Transverse colon (tissue), 4 donors: ENCODE measurements at regions not wholly inside any gene's neighbourhood (a gene's known extent, or its start where the extent isn't known, plus 50 kb on each side); places are given as distances from the start of the nearest gene placed in this dataset.
"Not testable (repeated sequence)": the region's sequence is repeated elsewhere in the genome, so short reads cannot be mapped to it uniquely, and the experiment has no call there.

Experiments
- DNase-seq: peaks from one replicate; pipeline ENCODE4 v3.0.0-alpha.2; 2019
- H3K27ac ChIP-seq, 4 donors: fragments of 200-600 bp; sonication (generic); 2 replicates each; pipeline ENCODE4 v1.5.1; 2016 to 2018; ENCODE audit warnings: inconsistent platforms in 4 of 4
- H3K27me3 ChIP-seq: fragments of 200-600 bp; sonication (generic); 2 replicates; pipeline ENCODE4 v1.5.1; 2017; ENCODE audit warnings: inconsistent platforms
- H3K36me3 ChIP-seq, 4 donors: fragments of 200-600 bp; sonication (generic); 2 replicates each; pipeline ENCODE4 v1.5.1; 2017 to 2019; ENCODE audit warnings: inconsistent platforms in 4 of 4
- H3K4me1 ChIP-seq, 4 donors: fragments of 200-600 bp; sonication (generic); 2 replicates each; pipeline ENCODE4 v1.5.1; 2017 to 2020; ENCODE audit warnings: inconsistent platforms in 4 of 4
- H3K4me3 ChIP-seq, 4 donors: fragments of 200-600 bp; sonication (generic); 1 replicate in 1 of 4; 2 replicates in 3 of 4; pipeline versions ENCODE4 v1.5.1 to v1.6.1; 2017 to 2019; ENCODE audit warnings: inconsistent platforms in 4 of 4
- H3K9me3 ChIP-seq, 2 donors: fragments of 200-600 bp; sonication (generic); 2 replicates each; pipeline ENCODE4 v1.5.1; 2017 to 2019; ENCODE audit warnings: inconsistent platforms in 2 of 2
- EP300 ChIP-seq: sonication (generic); formaldehyde crosslinking; IDR thresholded peaks from one replicate; pipeline ENCODE4 v1.6.1; 2017; ENCODE audit warnings: antibody characterized with exemption, low read depth
- POLR2A ChIP-seq: fragments of 450-650 bp; IDR thresholded peaks from one replicate; pipeline ENCODE4 v1.6.1; 2016; ENCODE audit warnings: antibody characterized with exemption, mild to moderate bottlenecking, moderate library complexity
- POLR2AphosphoS5 ChIP-seq, 3 donors: sonication (generic); formaldehyde crosslinking; IDR thresholded peaks; one replicate each; pipeline ENCODE4 v1.6.1; 2016; ENCODE audit warnings: antibody characterized with exemption in 3 of 3
- WGBS, 2 donors: methylation state at CpG; one replicate each; pipeline ENCODE4 v1.1.5; 2018; ENCODE audit warnings: low coverage in 1 of 2; 5-methylcytosine and 5-hydroxymethylcytosine counted together
- in situ Hi-C, 4 donors: fragments of 200-750 bp; cut with MboI; loops; one replicate each; pipeline versions ENCODE4 v1.15.0 to v1.15.1; 2017; ENCODE audit warnings: low sequenced_read_pairs in 3 of 4, low pct_ligation_motif_present in 1 of 4, low pct_unique_long_range_greater_than_20kb in 1 of 4
- intact Hi-C: fragments of 100-400 bp; cut with DNase I; formaldehyde crosslinking; loops from one replicate; pipeline ENCODE4 v1.15.1; 2023; ENCODE audit warnings: low total_unique reads
- TF ChIP-seq, protein P1 (sequence below), 5 experiments: fragments of 200-600 bp in 3 of 5; fragments of 450-650 bp in 2 of 5; sonication (generic) in 3 of 5; IDR thresholded peaks; 1 replicate in 2 of 5; 2 replicates in 3 of 5; pipeline ENCODE4 v1.5.1; 2016 to 2017; ENCODE audit warnings: antibody characterized with exemption in 5 of 5, inconsistent platforms in 3 of 5, mild to moderate bottlenecking in 2 of 5, moderate library complexity in 1 of 5

DNA sequence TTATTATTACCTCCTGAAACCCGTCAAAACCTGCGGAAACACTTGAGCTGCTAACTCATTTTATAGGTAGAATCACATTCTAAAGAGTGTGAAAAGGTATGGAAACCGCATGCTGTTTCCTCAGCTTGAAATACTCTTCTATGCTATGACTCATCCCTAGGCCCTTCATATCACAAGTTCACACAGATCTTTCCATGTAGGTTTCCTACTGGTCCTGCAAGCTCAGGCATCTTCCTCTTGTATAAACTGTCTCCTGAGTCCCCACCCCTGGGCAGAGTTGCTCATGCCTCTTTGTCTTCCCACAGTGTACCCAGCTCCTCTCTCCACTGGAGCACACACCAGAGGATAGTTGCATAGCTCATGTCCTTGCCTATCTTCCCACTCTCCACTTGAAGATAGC is 84.7 kb downstream of the CMAS start:
- DNase-seq = no peak
- no peak overlapping the region for H3K27ac ChIP-seq
- 82 to 90% methylated on average over 3 of the region's 3 CpGs for WGBS, 2 donors
- in situ Hi-C loops (no loop called here), intact Hi-C loops (no loop called here)
- no peaks in the 10 kb centered on the region for H3K36me3 ChIP-seq
- H3K4me3 ChIP-seq = no peak overlapping the region
- H3K4me1 ChIP-seq = no peaks in the 10 kb centered on the region
- TF ChIP-seq, protein P1, sequence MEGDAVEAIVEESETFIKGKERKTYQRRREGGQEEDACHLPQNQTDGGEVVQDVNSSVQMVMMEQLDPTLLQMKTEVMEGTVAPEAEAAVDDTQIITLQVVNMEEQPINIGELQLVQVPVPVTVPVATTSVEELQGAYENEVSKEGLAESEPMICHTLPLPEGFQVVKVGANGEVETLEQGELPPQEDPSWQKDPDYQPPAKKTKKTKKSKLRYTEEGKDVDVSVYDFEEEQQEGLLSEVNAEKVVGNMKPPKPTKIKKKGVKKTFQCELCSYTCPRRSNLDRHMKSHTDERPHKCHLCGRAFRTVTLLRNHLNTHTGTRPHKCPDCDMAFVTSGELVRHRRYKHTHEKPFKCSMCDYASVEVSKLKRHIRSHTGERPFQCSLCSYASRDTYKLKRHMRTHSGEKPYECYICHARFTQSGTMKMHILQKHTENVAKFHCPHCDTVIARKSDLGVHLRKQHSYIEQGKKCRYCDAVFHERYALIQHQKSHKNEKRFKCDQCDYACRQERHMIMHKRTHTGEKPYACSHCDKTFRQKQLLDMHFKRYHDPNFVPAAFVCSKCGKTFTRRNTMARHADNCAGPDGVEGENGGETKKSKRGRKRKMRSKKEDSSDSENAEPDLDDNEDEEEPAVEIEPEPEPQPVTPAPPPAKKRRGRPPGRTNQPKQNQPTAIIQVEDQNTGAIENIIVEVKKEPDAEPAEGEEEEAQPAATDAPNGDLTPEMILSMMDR (IDR thresholded peaks at IDR 0.05) = no peak
- TF ChIP-seq EP300 (no peak), POLR2AphosphoS5 (IDR thresholded peaks at IDR 0.05) (no peak), POLR2A (no peak)
- H3K27me3 ChIP-seq = no peaks in the 10 kb centered on the region
- H3K9me3 ChIP-seq = no peaks in the 10 kb centered on the region

DNA sequence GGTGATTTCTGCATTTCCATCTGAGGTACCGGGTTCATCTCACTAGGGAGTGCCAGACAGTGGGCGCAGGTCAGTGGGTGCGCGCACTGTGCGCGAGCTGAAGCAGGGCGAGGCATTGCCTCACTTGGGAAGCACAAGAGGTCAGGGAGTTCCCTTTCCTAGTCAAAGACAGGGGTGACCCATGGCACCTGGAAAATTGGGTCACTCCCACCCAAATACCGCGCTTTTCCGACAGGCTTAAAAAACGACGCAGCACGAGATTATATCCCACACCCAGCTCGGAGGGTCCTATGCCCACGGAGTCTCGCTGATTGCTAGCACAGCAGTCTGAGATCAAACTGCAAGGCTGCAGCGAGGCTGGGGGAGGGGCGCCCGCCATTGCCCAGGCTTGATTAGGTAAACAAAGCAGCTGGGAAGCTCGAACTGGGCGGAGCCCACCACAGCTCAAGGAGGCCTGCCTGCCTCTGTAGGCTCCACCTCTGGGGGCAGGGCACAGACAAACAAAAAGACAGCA is 90.6 kb downstream of the CMAS start:
- H3K4me3 ChIP-seq, H3K27me3 ChIP-seq, in situ Hi-C loops, DNase-seq, H3K27ac ChIP-seq, intact Hi-C loops, H3K9me3 ChIP-seq, H3K36me3 ChIP-seq, H3K4me1 ChIP-seq: not testable (repeated sequence)
- whole genome bisulfite sequencing, 2 donors = 84 to 100% methylated on average over 3 to 19 of the region's 21 CpGs
